Ovary (tissue), 7 donors: ENCODE measurements at regions not wholly inside any gene's neighbourhood (a gene's known extent, or its start where the extent isn't known, plus 50 kb on each side); places are given as distances from the start of the nearest gene placed in this dataset.

Experiments
- DNase-seq, 5 donors: peaks; one replicate each; pipeline ENCODE4 v3.0.0-alpha.2; 2019 to 2020
- H3K27ac ChIP-seq, 2 donors: fragments of 200-600 bp; one replicate each; pipeline versions ENCODE4 v1.5.1 to v1.8.0; 2019 to 2022
- H3K27me3 ChIP-seq: fragments of 200-600 bp; one replicate; pipeline ENCODE4 v1.8.0; 2022
- H3K36me3 ChIP-seq: fragments of 200-600 bp; sonication (generic); one replicate; pipeline ENCODE4 v1.5.1; 2019
- H3K4me1 ChIP-seq: one replicate; pipeline ENCODE4 v1.8.1; 2013; ENCODE audit warnings: mild to moderate bottlenecking, moderate library complexity; ENCODE audit not compliant: insufficient read depth
- H3K4me3 ChIP-seq: fragments of 200-600 bp; sonication (generic); one replicate; pipeline ENCODE4 v1.5.1; 2017
- H3K9me3 ChIP-seq, 2 donors: fragments of 200-600 bp in 1 of 2; sonication (generic) in 1 of 2; one replicate each; pipeline versions ENCODE4 v1.5.1 to v1.8.1; 2013 to 2019; ENCODE audit warnings: mild to moderate bottlenecking in 1 of 2, moderate library complexity in 1 of 2
- EP300 ChIP-seq: sonication (generic); formaldehyde crosslinking; IDR thresholded peaks from one replicate; pipeline ENCODE4 v1.6.1; 2017; ENCODE audit warnings: antibody characterized with exemption
- POLR2A ChIP-seq: fragments of 450-650 bp; IDR thresholded peaks from one replicate; pipeline ENCODE4 v1.6.1; 2017; ENCODE audit warnings: antibody characterized with exemption, mild to moderate bottlenecking, moderate library complexity
- WGBS, 3 donors: extraction: QIAGEN DNeasy Blood & Tissue Kit in 1 of 3; methylation state at CpG; one replicate each; pipeline versions ENCODE4 v1.1.5 to v1.1.7; 2013 to 2017; 5-methylcytosine and 5-hydroxymethylcytosine counted together
- intact Hi-C, 4 donors: fragments of 100-400 bp; cut with DNase I; formaldehyde crosslinking; loops; one replicate each; pipeline versions ENCODE4 v1.11.0 to v1.15.1; 2022 to 2023
- TF ChIP-seq, protein P1 (sequence below), 3 donors: fragments of 450-650 bp in 2 of 3; fragments of 200-600 bp in 1 of 3; IDR thresholded peaks; one replicate each; pipeline versions ENCODE4 v1.5.1 to v1.8.0; 2016 to 2022; ENCODE audit warnings: antibody characterized with exemption in 3 of 3, mild to moderate bottlenecking in 1 of 3
- donor health status: DM: no; HTN: no; CAD: no; lungs with moderate emphysema.
- donor health status: DM: no; HTN: no; CAD: no.
- donor health status: Bipolar disorder and iron deficiency.
- donor health status: DM: no; HTN: no; CAD: no.
- donor health status: DM: yes; HTN: yes; CAD: no.

DNA sequence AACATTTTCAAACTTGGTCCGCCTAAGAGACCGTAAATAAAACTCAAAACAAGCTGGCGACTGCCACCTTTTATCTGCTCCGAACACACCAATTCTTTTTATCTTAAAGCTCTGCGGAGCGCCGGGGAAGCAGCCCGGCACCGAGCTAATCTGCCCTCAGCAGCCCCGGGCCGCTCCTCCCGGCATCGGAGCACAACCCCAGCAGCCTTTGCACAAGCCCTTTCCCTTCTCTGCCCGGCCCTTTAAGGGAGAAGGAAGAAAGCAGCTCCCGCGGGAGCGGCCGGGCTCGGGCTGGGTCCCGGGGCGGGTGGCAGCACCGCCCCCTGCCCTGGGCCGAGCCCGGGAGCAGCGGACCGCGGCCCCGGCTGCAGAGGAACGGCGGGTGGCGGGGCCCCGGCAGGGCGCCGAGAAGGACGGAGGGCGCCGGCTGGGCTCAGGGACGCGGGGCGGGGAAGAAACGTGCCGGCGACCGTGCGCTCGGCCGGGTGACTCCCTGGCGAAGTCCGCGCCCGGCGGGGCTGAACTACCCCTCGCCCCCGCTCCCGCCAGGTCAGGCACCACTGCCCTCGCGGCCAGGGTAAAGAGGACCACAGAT lies 133.6 kb upstream of the C11orf58 start:
- no peaks in the 10 kb centered on the region for H3K9me3 ChIP-seq
- peak overlapping the region; percentile 10 to 23 for H3K27ac ChIP-seq
- no peaks in the 10 kb centered on the region for H3K27me3 ChIP-seq
- no peaks in the 10 kb centered on the region for H3K36me3 ChIP-seq
- H3K4me1 ChIP-seq: peaks cover 3% of the 10 kb centered on the region
- no peak for TF ChIP-seq POLR2A
- no peak for TF ChIP-seq EP300
- TF ChIP-seq, protein P1, sequence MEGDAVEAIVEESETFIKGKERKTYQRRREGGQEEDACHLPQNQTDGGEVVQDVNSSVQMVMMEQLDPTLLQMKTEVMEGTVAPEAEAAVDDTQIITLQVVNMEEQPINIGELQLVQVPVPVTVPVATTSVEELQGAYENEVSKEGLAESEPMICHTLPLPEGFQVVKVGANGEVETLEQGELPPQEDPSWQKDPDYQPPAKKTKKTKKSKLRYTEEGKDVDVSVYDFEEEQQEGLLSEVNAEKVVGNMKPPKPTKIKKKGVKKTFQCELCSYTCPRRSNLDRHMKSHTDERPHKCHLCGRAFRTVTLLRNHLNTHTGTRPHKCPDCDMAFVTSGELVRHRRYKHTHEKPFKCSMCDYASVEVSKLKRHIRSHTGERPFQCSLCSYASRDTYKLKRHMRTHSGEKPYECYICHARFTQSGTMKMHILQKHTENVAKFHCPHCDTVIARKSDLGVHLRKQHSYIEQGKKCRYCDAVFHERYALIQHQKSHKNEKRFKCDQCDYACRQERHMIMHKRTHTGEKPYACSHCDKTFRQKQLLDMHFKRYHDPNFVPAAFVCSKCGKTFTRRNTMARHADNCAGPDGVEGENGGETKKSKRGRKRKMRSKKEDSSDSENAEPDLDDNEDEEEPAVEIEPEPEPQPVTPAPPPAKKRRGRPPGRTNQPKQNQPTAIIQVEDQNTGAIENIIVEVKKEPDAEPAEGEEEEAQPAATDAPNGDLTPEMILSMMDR (IDR thresholded peaks at IDR 0.05): no peak
- peak in 3 of 5 donors; percentile 21 to 52 (median 39) for DNase-seq
- peak overlapping the region; percentile 41 for H3K4me3 ChIP-seq
- intact Hi-C loops: loop anchor here in 3 of 4 donors (5.0 to 10.0 kb wide), 2 partner anchors 950 to 953 kb away; no protein-coding TSS in a partner anchor
- WGBS, 3 donors: 0 to 1% (median 0%) methylated on average over 31 to 57 of the region's 57 CpGs

DNA sequence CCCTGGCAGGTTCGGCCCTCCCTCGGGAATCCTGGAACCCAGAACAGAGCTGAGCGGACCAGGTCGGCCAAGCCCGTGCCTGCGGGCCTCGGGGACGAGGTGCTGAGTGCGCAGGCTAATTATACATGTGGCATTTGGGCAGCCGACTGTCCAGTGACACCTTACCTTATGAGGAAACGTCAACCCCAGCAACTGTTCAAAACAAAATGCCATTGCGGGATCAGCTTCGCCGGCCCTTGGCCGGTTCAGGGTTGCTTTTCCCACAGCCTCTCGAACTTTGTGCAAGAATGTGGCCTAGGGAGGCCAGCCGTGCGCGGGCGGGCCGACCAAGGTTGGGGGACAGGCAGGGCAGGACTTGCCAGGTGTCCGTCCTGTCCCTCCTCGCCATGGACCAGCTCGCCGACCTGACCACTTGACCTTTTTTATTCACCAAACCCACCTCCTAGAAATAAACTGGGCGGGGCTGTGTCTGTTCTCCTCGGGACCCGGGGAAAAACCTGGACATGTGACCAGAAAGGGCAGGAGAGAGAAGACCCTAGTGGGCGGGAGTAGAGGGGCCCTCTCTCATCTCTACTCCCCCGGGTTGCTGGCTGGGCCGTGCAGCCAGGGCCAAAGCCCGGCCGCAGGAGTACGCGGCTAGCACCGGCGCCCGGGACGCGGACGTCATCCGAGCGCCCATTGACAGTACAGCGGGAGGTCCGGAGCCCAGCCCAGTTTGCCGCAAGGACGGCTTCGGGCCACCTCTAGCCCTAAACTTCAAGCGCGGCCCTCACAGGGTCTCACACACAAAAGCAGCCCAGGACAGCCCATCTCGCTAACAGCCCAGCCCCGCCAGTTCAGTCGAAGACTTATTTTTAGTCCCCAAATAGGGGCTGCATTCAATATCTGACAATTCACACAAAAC lies 134.3 kb upstream of the C11orf58 start:
- TF ChIP-seq, protein P1 (IDR thresholded peaks at IDR 0.05): no peak
- TF ChIP-seq POLR2A (no peak), EP300 (no peak)
- H3K27me3 ChIP-seq: no peaks in the 10 kb centered on the region
- WGBS, 3 donors: 29 to 36% (median 30%) methylated on average over 53 of the region's 53 CpGs
- peak overlapping the region; percentile 41 for H3K4me3 ChIP-seq
- peak in 4 of 5 donors; percentile 21 to 62 (median 50) for DNase-seq
- H3K36me3 ChIP-seq: no peaks in the 10 kb centered on the region
- no peaks in the 10 kb centered on the region for H3K9me3 ChIP-seq
- intact Hi-C loops: loop anchor here in 1 of 4 donors (10.0 kb wide), 1 partner anchor 949 kb away; no protein-coding TSS in a partner anchor
- peaks cover 3% of the 10 kb centered on the region for H3K4me1 ChIP-seq
- peak overlapping the region in 1 of 2 donors; percentile 23 for H3K27ac ChIP-seq

DNA sequence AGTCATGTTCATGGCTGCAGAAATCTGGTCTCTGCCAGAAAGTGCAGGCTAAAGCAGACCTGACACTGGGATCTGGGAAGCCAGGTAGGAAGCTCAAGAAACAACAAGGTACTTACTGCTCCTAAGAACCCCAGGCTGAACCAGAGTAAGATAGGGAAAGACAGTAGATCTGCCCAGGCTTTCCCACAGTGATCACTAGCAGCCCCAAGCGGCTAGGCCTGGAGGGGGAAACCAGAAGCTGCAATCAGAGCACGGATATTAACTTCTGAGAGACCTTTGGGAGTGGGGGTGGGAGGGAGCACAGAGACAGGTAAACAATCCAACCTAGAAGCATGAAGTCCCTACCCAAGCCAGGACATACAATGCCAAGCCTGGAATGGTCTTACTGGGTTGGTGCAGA lies 135.2 kb upstream of the C11orf58 start:
- Histone ChIP-seq H3K4me1 (peaks cover 3% of the 10 kb centered on the region), H3K4me3 (no peak overlapping the region), H3K36me3 (no peaks in the 10 kb centered on the region), H3K27me3 (no peaks in the 10 kb centered on the region), H3K9me3 (no peaks in the 10 kb centered on the region), H3K27ac (no peak overlapping the region)
- WGBS, 3 donors: 80 to 100% (median 86%) methylated on average over 2 of the region's 2 CpGs
- no peak for DNase-seq
- TF ChIP-seq, protein P1 (IDR thresholded peaks at IDR 0.05): no peak
- TF ChIP-seq EP300 (no peak), POLR2A (no peak)
- intact Hi-C loops: loop anchor here in 1 of 4 donors (10.0 kb wide), 1 partner anchor 948 kb away; no protein-coding TSS in a partner anchor

DNA sequence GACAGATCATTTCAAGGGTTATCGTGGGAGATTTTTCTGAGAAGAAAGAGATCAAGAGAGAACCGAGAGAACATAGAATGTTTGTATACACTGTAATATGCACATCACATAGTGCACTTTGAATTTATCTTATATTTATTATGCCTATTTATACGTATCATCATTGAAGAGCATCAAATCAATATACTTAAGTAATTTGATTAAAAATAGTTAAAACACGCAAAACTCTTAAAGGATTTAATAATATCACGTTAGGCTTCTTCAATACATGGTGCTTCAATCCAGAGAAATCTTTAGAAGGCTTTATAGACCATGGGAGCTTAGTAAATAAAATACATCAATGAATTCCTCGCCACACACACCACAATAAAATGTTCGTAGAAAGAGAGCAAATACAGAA lies 139.5 kb upstream of the C11orf58 start:
- 93 to 94% (median 93%) methylated on average over 7 of the region's 7 CpGs for WGBS, 3 donors
- Histone ChIP-seq H3K36me3 (no peaks in the 10 kb centered on the region), H3K27me3 (no peaks in the 10 kb centered on the region), H3K9me3 (no peaks in the 10 kb centered on the region), H3K27ac (no peak overlapping the region), H3K4me1 (no peaks in the 10 kb centered on the region), H3K4me3 (no peak overlapping the region)
- no peak for DNase-seq
- TF ChIP-seq, protein P1 (IDR thresholded peaks at IDR 0.05): no peak
- no peak for TF ChIP-seq POLR2A
- TF ChIP-seq EP300: no peak
- intact Hi-C loops: no loop called here
